ENCODE measurements at regions not wholly inside any gene's neighbourhood (a gene's known extent, or its start where the extent isn't known, plus 50 kb on each side); places are given as distances from the start of the nearest gene placed in this dataset.
"Not testable (repeated sequence)": the region's sequence is repeated elsewhere in the genome, so short reads cannot be mapped to it uniquely, and the experiment has no call there.

- no peak for DNase-seq
- H3K27ac ChIP-seq, result no peak overlapping the region
- no peaks in the 10 kb centered on the region for H3K9me3 ChIP-seq
- no peak overlapping the region for H3K4me3 ChIP-seq
- no peak for TF ChIP-seq CTCF (IDR thresholded peaks at IDR 0.05)
- H3K4me1 ChIP-seq, result no peaks in the 10 kb centered on the region
- H3K27me3 ChIP-seq, result no peaks in the 10 kb centered on the region
- no peaks in the 10 kb centered on the region for H3K36me3 ChIP-seq
- intact Hi-C loops (cut with DNase I; ENCODE audit: low total_unique reads), result no loop called here
Observed at GRCh38 chr22:36084717-36085116, 56.1 kb upstream of the RBFOX2 start.

- Histone ChIP-seq H3K27me3 (no peaks in the 10 kb centered on the region), H3K4me1 (no peaks in the 10 kb centered on the region), H3K27ac (no peak overlapping the region), H3K9me3 (no peaks in the 10 kb centered on the region), H3K4me3 (no peak overlapping the region), H3K36me3 (no peaks in the 10 kb centered on the region)
- intact Hi-C loops (cut with DNase I; ENCODE audit: low total_unique reads), result no loop called here
- no peak for DNase-seq
- TF ChIP-seq CTCF (IDR thresholded peaks at IDR 0.05), result no peak
Observed at GRCh38 chr22:36083056-36083455, 54.4 kb upstream of the RBFOX2 start.

GRCh38 chr22:36081023-36081431 is 52.4 kb upstream of the RBFOX2 start:
- H3K36me3 ChIP-seq, result no peaks in the 10 kb centered on the region
- no peaks in the 10 kb centered on the region for H3K9me3 ChIP-seq
- no peaks in the 10 kb centered on the region for H3K27me3 ChIP-seq
- H3K4me3 ChIP-seq, result no peak overlapping the region
- H3K27ac ChIP-seq, result peak overlapping the region in 1 of 2 donors; percentile 4
- TF ChIP-seq CTCF (IDR thresholded peaks at IDR 0.05), result no peak
- H3K4me1 ChIP-seq, result no peaks in the 10 kb centered on the region
- intact Hi-C loops (cut with DNase I; ENCODE audit: low total_unique reads), result no loop called here
- peak in 1 of 2 donors; percentile 73 for DNase-seq

- H3K27me3 ChIP-seq; DNase-seq; H3K36me3 ChIP-seq; intact Hi-C loops (cut with DNase I; ENCODE audit: low total_unique reads); H3K4me3 ChIP-seq; H3K4me1 ChIP-seq; H3K27ac ChIP-seq; H3K9me3 ChIP-seq: not testable (repeated sequence)
Observed at GRCh38 chr22:36080281-36080680, 51.7 kb upstream of the RBFOX2 start.

GRCh38 chr22:36079041-36079440 is 50.4 kb upstream of the RBFOX2 start:
- H3K4me3 ChIP-seq, result no peak overlapping the region
- DNase-seq, result no peak
- H3K4me1 ChIP-seq, result no peaks in the 10 kb centered on the region
- no peaks in the 10 kb centered on the region for H3K27me3 ChIP-seq
- TF ChIP-seq CTCF (IDR thresholded peaks at IDR 0.05), result no peak
- H3K27ac ChIP-seq, result no peak overlapping the region
- no peaks in the 10 kb centered on the region for H3K36me3 ChIP-seq
- no peaks in the 10 kb centered on the region for H3K9me3 ChIP-seq
- intact Hi-C loops (cut with DNase I; ENCODE audit: low total_unique reads), result no loop called here

Data from tibial artery (tissue), 4 donors.